ENCODE measurements at regions not wholly inside any gene's neighbourhood (a gene's known extent, or its start where the extent isn't known, plus 50 kb on each side); places are given as distances from the start of the nearest gene placed in this dataset.

DNA sequence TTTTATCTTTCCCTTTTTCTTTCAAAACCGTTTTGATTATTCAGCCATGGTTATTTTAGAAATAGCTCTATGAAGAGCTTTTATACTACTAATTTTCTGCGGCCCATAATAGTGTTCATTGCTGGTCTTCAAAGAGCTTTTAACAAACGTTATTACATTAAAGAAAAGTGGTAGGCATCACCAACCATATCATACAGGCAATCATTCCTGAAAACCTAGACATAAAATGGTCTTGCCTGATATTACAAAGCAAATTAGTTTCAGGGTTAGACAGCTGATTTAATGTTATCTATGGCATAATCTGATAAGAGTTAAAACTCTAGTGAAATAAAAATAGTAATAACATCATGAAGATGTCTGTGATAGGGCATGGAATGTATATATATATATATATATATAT lies 89.7 kb upstream of the CNTN1 start:
- intact Hi-C loops (cut with micrococcal nuclease): no loop called here
- Mint-ChIP-seq H3K4me3 (ENCODE audit: unreplicated experiment) (no peak overlapping the region), H3K4me1 (ENCODE audit: insufficient read depth, unreplicated experiment) (no peaks in the 10 kb centered on the region), H3K36me3 (ENCODE audit: insufficient read depth, unreplicated experiment) (no peaks in the 10 kb centered on the region), H3K9me3 (ENCODE audit: unreplicated experiment) (no peaks in the 10 kb centered on the region), H3K27me3 (ENCODE audit: insufficient read depth, unreplicated experiment) (no peaks in the 10 kb centered on the region), H3K27ac (ENCODE audit: low read depth, unreplicated experiment) (no peak overlapping the region)
- BruUV-seq (replicated peaks): no TSS peak
- ChIA-PET POLR2A (no interaction called here), CTCF (no interaction called here)
- TF ChIP-seq, protein P1, sequence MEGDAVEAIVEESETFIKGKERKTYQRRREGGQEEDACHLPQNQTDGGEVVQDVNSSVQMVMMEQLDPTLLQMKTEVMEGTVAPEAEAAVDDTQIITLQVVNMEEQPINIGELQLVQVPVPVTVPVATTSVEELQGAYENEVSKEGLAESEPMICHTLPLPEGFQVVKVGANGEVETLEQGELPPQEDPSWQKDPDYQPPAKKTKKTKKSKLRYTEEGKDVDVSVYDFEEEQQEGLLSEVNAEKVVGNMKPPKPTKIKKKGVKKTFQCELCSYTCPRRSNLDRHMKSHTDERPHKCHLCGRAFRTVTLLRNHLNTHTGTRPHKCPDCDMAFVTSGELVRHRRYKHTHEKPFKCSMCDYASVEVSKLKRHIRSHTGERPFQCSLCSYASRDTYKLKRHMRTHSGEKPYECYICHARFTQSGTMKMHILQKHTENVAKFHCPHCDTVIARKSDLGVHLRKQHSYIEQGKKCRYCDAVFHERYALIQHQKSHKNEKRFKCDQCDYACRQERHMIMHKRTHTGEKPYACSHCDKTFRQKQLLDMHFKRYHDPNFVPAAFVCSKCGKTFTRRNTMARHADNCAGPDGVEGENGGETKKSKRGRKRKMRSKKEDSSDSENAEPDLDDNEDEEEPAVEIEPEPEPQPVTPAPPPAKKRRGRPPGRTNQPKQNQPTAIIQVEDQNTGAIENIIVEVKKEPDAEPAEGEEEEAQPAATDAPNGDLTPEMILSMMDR (IDR thresholded peaks at IDR 0.05; ENCODE audit: unreplicated experiment): no peak
- DNase-seq (ENCODE audit: unreplicated experiment): no peak

DNA sequence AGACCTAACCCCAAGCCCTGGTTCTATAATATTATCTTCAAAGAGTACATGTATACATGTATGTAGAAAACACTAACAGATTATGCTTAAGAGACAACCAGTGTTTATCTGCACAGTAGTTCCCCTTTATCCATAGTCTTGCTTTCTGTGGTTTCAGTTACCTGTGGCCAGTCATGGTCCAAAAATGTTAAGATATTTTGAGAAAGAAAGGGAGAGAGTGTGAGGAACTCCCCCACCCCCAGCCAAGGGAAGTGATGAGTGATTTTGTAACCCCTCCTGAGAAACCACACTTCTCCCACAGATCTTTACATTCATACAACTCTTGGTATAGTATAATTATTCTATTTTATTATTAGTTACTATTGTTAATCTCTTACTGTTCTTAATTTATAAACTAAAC lies 77.3 kb upstream of the CNTN1 start:
- no peaks in the 10 kb centered on the region for H3K36me3 Mint-ChIP-seq (ENCODE audit: insufficient read depth, unreplicated experiment)
- H3K27ac Mint-ChIP-seq (ENCODE audit: low read depth, unreplicated experiment): no peak overlapping the region
- POLR2A ChIA-PET: no interaction called here
- TF ChIP-seq, protein P1 (IDR thresholded peaks at IDR 0.05; ENCODE audit: unreplicated experiment): no peak
- H3K4me1 Mint-ChIP-seq (ENCODE audit: insufficient read depth, unreplicated experiment): no peaks in the 10 kb centered on the region
- CTCF ChIA-PET: no interaction called here
- H3K27me3 Mint-ChIP-seq (ENCODE audit: insufficient read depth, unreplicated experiment): no peaks in the 10 kb centered on the region
- no peak overlapping the region for H3K4me3 Mint-ChIP-seq (ENCODE audit: unreplicated experiment)
- DNase-seq (ENCODE audit: unreplicated experiment): no peak
- BruUV-seq (replicated peaks): no TSS peak
- intact Hi-C loops (cut with micrococcal nuclease): no loop called here
- peaks cover 8% of the 10 kb centered on the region for H3K9me3 Mint-ChIP-seq (ENCODE audit: unreplicated experiment)

DNA sequence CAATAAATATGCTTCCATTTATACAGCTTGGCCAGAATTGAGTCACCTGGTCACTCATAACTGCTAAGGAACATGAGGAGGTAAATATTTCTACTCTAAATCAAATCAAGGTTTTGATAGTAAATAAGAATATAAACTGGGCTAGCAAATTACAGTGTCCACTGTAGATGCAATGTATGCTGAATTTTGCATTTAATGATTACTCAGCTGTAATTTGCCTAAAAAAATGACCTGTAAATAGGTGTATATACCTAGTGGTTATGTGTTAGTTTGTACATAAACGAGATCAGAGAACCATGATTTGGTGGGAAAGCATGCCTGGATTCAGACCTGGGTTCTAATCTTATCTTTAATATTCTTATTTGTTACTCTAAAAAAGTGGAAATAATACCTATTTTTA lies 76.6 kb upstream of the CNTN1 start:
- TF ChIP-seq, protein P1 (IDR thresholded peaks at IDR 0.05; ENCODE audit: unreplicated experiment): no peak
- ChIA-PET POLR2A (no interaction called here), CTCF (no interaction called here)
- intact Hi-C loops (cut with micrococcal nuclease): no loop called here
- Mint-ChIP-seq H3K36me3 (ENCODE audit: insufficient read depth, unreplicated experiment) (no peaks in the 10 kb centered on the region), H3K27ac (ENCODE audit: low read depth, unreplicated experiment) (no peak overlapping the region), H3K4me1 (ENCODE audit: insufficient read depth, unreplicated experiment) (no peaks in the 10 kb centered on the region), H3K4me3 (ENCODE audit: unreplicated experiment) (no peak overlapping the region), H3K9me3 (ENCODE audit: unreplicated experiment) (peaks cover 8% of the 10 kb centered on the region), H3K27me3 (ENCODE audit: insufficient read depth, unreplicated experiment) (no peaks in the 10 kb centered on the region)
- DNase-seq (ENCODE audit: unreplicated experiment): no peak
- BruUV-seq (replicated peaks): no TSS peak

DNA sequence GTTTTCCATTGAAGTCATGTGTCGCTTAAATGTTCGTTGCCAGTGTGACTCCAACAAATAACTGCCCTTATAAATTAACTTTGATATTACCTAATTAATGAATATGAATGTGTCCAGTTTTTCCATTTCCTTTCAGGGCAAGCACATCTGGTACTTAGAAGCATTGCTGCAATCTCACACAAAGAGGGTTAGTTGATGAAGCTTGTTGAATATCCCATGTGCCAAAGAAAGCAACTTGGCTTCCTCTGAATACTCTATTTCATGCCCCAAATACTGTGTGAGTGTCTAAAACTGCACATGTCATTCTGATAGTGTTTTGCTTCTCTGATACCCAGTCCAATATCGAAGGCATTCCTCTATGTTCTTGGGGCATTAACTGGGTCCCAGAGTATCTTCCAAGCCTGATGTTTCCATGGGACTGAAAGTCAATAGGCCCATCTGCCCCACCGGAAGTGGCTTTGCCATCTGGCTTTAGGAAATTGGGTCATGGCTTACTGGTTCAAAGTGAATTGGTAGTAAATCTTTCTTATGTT lies 75.8 kb upstream of the CNTN1 start:
- H3K9me3 Mint-ChIP-seq (ENCODE audit: unreplicated experiment): peaks cover 3% of the 10 kb centered on the region
- intact Hi-C loops (cut with micrococcal nuclease): no loop called here
- CTCF ChIA-PET: interaction anchor here (1.0 kb wide), 1 partner anchor 113 kb away, joined by 4 read pairs; no protein-coding TSS in a partner anchor
- no peaks in the 10 kb centered on the region for H3K4me1 Mint-ChIP-seq (ENCODE audit: insufficient read depth, unreplicated experiment)
- no peak overlapping the region for H3K4me3 Mint-ChIP-seq (ENCODE audit: unreplicated experiment)
- BruUV-seq (replicated peaks): no TSS peak
- H3K27me3 Mint-ChIP-seq (ENCODE audit: insufficient read depth, unreplicated experiment): no peaks in the 10 kb centered on the region
- H3K36me3 Mint-ChIP-seq (ENCODE audit: insufficient read depth, unreplicated experiment): no peaks in the 10 kb centered on the region
- POLR2A ChIA-PET: no interaction called here
- TF ChIP-seq, protein P1 (IDR thresholded peaks at IDR 0.05; ENCODE audit: unreplicated experiment): no peak
- H3K27ac Mint-ChIP-seq (ENCODE audit: low read depth, unreplicated experiment): no peak overlapping the region
- no peak for DNase-seq (ENCODE audit: unreplicated experiment)
